ENCODE measurements at regions not wholly inside any gene's neighbourhood (a gene's known extent, or its start where the extent isn't known, plus 50 kb on each side); places are given as distances from the start of the nearest gene placed in this dataset.
A peak's percentile ranks its signal among the peaks of the same experiment; 100 is the strongest.

GRCh38 chr11:105220121-105220520 is 80.6 kb upstream of the CARD18 start:
- H3K36me3 Mint-ChIP-seq (ENCODE audit: low read depth) = no peaks in the 10 kb centered on the region
- no peaks in the 10 kb centered on the region for H3K9me3 Mint-ChIP-seq
- no peak overlapping the region for H3K4me3 Mint-ChIP-seq
- no peak for ATAC-seq (replicated peaks)
- no peak overlapping the region for H3K27ac Mint-ChIP-seq
- no peaks in the 10 kb centered on the region for H3K4me1 Mint-ChIP-seq
- peaks cover 4% of the 10 kb centered on the region for H3K27me3 Mint-ChIP-seq

- ATAC-seq (replicated peaks) = no peak
- peaks cover 4% of the 10 kb centered on the region for H3K27me3 Mint-ChIP-seq
- H3K36me3 Mint-ChIP-seq (ENCODE audit: low read depth) = no peaks in the 10 kb centered on the region
- H3K4me3 Mint-ChIP-seq = no peak overlapping the region
- no peaks in the 10 kb centered on the region for H3K9me3 Mint-ChIP-seq
- no peak overlapping the region for H3K27ac Mint-ChIP-seq
- no peaks in the 10 kb centered on the region for H3K4me1 Mint-ChIP-seq
These were observed 80.1 kb upstream of the CARD18 start for GRCh38 chr11:105219670-105220069.

GRCh38 chr11:105219269-105219668 is 79.7 kb upstream of the CARD18 start:
- H3K36me3 Mint-ChIP-seq (ENCODE audit: low read depth) = no peaks in the 10 kb centered on the region
- H3K27me3 Mint-ChIP-seq = peaks cover 4% of the 10 kb centered on the region
- no peaks in the 10 kb centered on the region for H3K4me1 Mint-ChIP-seq
- no peaks in the 10 kb centered on the region for H3K9me3 Mint-ChIP-seq
- no peak overlapping the region for H3K27ac Mint-ChIP-seq
- no peak overlapping the region for H3K4me3 Mint-ChIP-seq
- no peak for ATAC-seq (replicated peaks)

- Mint-ChIP-seq H3K4me3 (no peak overlapping the region), H3K27me3 (peaks cover 4% of the 10 kb centered on the region), H3K4me1 (no peaks in the 10 kb centered on the region), H3K9me3 (no peaks in the 10 kb centered on the region), H3K27ac (no peak overlapping the region), H3K36me3 (ENCODE audit: low read depth) (no peaks in the 10 kb centered on the region)
- ATAC-seq (replicated peaks) = no peak
These were observed 76.0 kb upstream of the CARD18 start for GRCh38 chr11:105215528-105215927.

- no peak for ATAC-seq (replicated peaks)
- Mint-ChIP-seq H3K9me3 (no peaks in the 10 kb centered on the region), H3K4me3 (no peak overlapping the region), H3K27ac (no peak overlapping the region), H3K36me3 (ENCODE audit: low read depth) (no peaks in the 10 kb centered on the region), H3K27me3 (peaks cover 2% of the 10 kb centered on the region), H3K4me1 (no peaks in the 10 kb centered on the region)
These were observed 72.4 kb upstream of the CARD18 start for GRCh38 chr11:105211806-105212554.

- no peaks in the 10 kb centered on the region for H3K9me3 Mint-ChIP-seq
- no peaks in the 10 kb centered on the region for H3K27me3 Mint-ChIP-seq
- ATAC-seq (replicated peaks) = no peak
- H3K36me3 Mint-ChIP-seq (ENCODE audit: low read depth) = no peaks in the 10 kb centered on the region
- peaks cover 5% of the 10 kb centered on the region for H3K4me1 Mint-ChIP-seq
- no peak overlapping the region for H3K27ac Mint-ChIP-seq
- no peak overlapping the region for H3K4me3 Mint-ChIP-seq
These were observed 68.5 kb upstream of the CARD18 start for GRCh38 chr11:105208019-105208418.

- Mint-ChIP-seq H3K4me1 (peaks cover 13% of the 10 kb centered on the region), H3K36me3 (ENCODE audit: low read depth) (no peaks in the 10 kb centered on the region)
These were observed 67.1 kb upstream of the CARD18 start for GRCh38 chr11:105206633-105207032.

GRCh38 chr11:105204636-105205035 is 65.1 kb upstream of the CARD18 start:
- H3K27ac Mint-ChIP-seq = no peak overlapping the region
- H3K4me1 Mint-ChIP-seq = peaks cover 13% of the 10 kb centered on the region
- H3K9me3 Mint-ChIP-seq = no peaks in the 10 kb centered on the region

More at GRCh38 chr11:105206633-105207032, 67.1 kb upstream of the CARD18 start:
- no peak for ATAC-seq (replicated peaks)
- Mint-ChIP-seq H3K27ac (no peak overlapping the region), H3K27me3 (no peaks in the 10 kb centered on the region), H3K9me3 (no peaks in the 10 kb centered on the region), H3K4me3 (no peak overlapping the region)

GRCh38 chr11:105203569-105204240 is 64.1 kb upstream of the CARD18 start:
- Mint-ChIP-seq H3K27me3 (no peaks in the 10 kb centered on the region), H3K4me1 (peaks cover 13% of the 10 kb centered on the region), H3K4me3 (no peak overlapping the region), H3K9me3 (no peaks in the 10 kb centered on the region), H3K27ac (no peak overlapping the region), H3K36me3 (ENCODE audit: low read depth) (no peaks in the 10 kb centered on the region)
- ATAC-seq (replicated peaks) = no peak

More at GRCh38 chr11:105204636-105205035, 65.1 kb upstream of the CARD18 start:
- Mint-ChIP-seq H3K4me3 (no peak overlapping the region), H3K27me3 (no peaks in the 10 kb centered on the region), H3K36me3 (ENCODE audit: low read depth) (no peaks in the 10 kb centered on the region)
- ATAC-seq (replicated peaks) = no peak

- H3K4me3 Mint-ChIP-seq = peak overlapping the region; percentile 31
- H3K4me1 Mint-ChIP-seq = peaks cover 13% of the 10 kb centered on the region
- no peak overlapping the region for H3K27ac Mint-ChIP-seq
- peak; percentile 93 for ATAC-seq (replicated peaks)
- no peaks in the 10 kb centered on the region for H3K9me3 Mint-ChIP-seq
- no peaks in the 10 kb centered on the region for H3K27me3 Mint-ChIP-seq
- H3K36me3 Mint-ChIP-seq (ENCODE audit: low read depth) = no peaks in the 10 kb centered on the region
These were observed 63.4 kb upstream of the CARD18 start for GRCh38 chr11:105202844-105203548.

GRCh38 chr11:105202422-105202821 is 62.9 kb upstream of the CARD18 start:
- H3K9me3 Mint-ChIP-seq = no peaks in the 10 kb centered on the region
- no peak overlapping the region for H3K27ac Mint-ChIP-seq
- peak overlapping the region; percentile 31 for H3K4me3 Mint-ChIP-seq
- no peaks in the 10 kb centered on the region for H3K27me3 Mint-ChIP-seq
- peaks cover 13% of the 10 kb centered on the region for H3K4me1 Mint-ChIP-seq
- H3K36me3 Mint-ChIP-seq (ENCODE audit: low read depth) = no peaks in the 10 kb centered on the region
- ATAC-seq (replicated peaks) = peak; percentile 57

- no peak for ATAC-seq (replicated peaks)
These were observed 61.6 kb upstream of the CARD18 start for GRCh38 chr11:105201166-105201565.

GRCh38 chr11:105197071-105197815 is 57.7 kb upstream of the CARD18 start:
- no peaks in the 10 kb centered on the region for H3K36me3 Mint-ChIP-seq (ENCODE audit: low read depth)
- H3K4me3 Mint-ChIP-seq = no peak overlapping the region
- H3K9me3 Mint-ChIP-seq = no peaks in the 10 kb centered on the region
- H3K27me3 Mint-ChIP-seq = no peaks in the 10 kb centered on the region
- no peak overlapping the region for H3K27ac Mint-ChIP-seq
- no peak for ATAC-seq (replicated peaks)
- H3K4me1 Mint-ChIP-seq = peaks cover under 1% of the 10 kb centered on the region

More at GRCh38 chr11:105201166-105201565, 61.6 kb upstream of the CARD18 start:
- Mint-ChIP-seq H3K27ac (no peak overlapping the region), H3K9me3 (no peaks in the 10 kb centered on the region), H3K4me1 (peaks cover 13% of the 10 kb centered on the region), H3K27me3 (no peaks in the 10 kb centered on the region), H3K36me3 (ENCODE audit: low read depth) (no peaks in the 10 kb centered on the region), H3K4me3 (no peak overlapping the region)

GRCh38 chr11:105193260-105193659 is 53.7 kb upstream of the CARD18 start:
- H3K27ac Mint-ChIP-seq = no peak overlapping the region
- ATAC-seq (replicated peaks) = no peak
- no peaks in the 10 kb centered on the region for H3K27me3 Mint-ChIP-seq
- H3K4me1 Mint-ChIP-seq = no peaks in the 10 kb centered on the region
- H3K9me3 Mint-ChIP-seq = no peaks in the 10 kb centered on the region
- H3K36me3 Mint-ChIP-seq (ENCODE audit: low read depth) = no peaks in the 10 kb centered on the region
- H3K4me3 Mint-ChIP-seq = no peak overlapping the region
